ENCODE measurements at regions not wholly inside any gene's neighbourhood (a gene's known extent, or its start where the extent isn't known, plus 50 kb on each side); places are given as distances from the start of the nearest gene placed in this dataset.
"Not testable (repeated sequence)": the region's sequence is repeated elsewhere in the genome, so short reads cannot be mapped to it uniquely, and the experiment has no call there.

DNA sequence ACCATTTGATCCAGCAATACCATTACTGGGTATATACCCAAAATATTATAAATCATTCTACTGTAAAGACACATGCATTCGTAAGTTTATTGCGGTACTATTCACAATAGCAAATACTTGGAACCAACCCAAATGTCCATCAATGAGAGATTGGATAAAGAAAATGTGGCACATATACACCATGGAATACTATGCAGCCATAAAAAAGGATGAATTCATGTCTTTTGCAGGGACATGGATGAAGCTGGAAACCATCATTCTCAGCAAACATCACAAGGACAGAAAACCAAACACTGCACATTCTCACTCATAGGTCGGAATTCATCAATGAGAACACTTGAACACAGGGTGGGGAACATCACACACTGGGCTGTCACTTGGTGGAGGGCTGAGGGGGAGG, 221.1 kb upstream of the TBX18 start:
- TF ChIP-seq, protein P1, sequence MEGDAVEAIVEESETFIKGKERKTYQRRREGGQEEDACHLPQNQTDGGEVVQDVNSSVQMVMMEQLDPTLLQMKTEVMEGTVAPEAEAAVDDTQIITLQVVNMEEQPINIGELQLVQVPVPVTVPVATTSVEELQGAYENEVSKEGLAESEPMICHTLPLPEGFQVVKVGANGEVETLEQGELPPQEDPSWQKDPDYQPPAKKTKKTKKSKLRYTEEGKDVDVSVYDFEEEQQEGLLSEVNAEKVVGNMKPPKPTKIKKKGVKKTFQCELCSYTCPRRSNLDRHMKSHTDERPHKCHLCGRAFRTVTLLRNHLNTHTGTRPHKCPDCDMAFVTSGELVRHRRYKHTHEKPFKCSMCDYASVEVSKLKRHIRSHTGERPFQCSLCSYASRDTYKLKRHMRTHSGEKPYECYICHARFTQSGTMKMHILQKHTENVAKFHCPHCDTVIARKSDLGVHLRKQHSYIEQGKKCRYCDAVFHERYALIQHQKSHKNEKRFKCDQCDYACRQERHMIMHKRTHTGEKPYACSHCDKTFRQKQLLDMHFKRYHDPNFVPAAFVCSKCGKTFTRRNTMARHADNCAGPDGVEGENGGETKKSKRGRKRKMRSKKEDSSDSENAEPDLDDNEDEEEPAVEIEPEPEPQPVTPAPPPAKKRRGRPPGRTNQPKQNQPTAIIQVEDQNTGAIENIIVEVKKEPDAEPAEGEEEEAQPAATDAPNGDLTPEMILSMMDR (IDR thresholded peaks at IDR 0.05; ENCODE audit: insufficient read depth, low read depth, low read length) = not testable (repeated sequence)
- not testable (repeated sequence) for TF ChIP-seq EZH2 (IDR thresholded peaks at IDR 0.05; ENCODE audit: insufficient read depth, low read length)
